ENCODE measurements at regions not wholly inside any gene's neighbourhood (a gene's known extent, or its start where the extent isn't known, plus 50 kb on each side); places are given as distances from the start of the nearest gene placed in this dataset.

DNA sequence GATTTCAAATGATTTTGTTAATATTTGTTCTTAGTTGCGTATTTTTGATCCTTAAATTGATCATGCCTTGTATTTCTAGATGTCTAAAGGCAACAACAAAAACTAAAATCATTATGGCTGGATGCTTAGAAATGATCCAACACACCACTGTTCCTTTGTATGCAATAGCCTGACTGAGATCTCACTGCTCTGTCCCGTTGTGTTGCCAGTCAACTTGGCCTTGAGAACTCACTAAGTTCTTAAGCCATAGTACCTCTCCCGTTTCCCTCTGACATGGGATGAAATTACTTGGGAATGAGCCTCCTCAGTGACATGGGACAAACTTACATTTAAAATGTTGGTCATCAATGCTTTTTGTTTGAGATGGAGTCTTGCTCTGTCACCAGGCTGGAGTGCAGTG lies 222.0 kb upstream of the HS6ST1 start:
- H2AFZ ChIP-seq (ENCODE audit: low read depth) = no peak overlapping the region
- CTCF ChIA-PET = no interaction called here
- TF ChIP-seq TCF12 (IDR thresholded peaks at IDR 0.05) (no peak), EP300 (IDR thresholded peaks at IDR 0.05; ENCODE audit: borderline replicate concordance in 1 of 2, low read depth in 1 of 2, low read length in 1 of 2) (no peak), JUND (IDR thresholded peaks at IDR 0.05) (no peak), RXRA (IDR thresholded peaks at IDR 0.05; ENCODE audit: borderline replicate concordance, low read depth) (no peak), MEF2A (IDR thresholded peaks at IDR 0.05; ENCODE audit: borderline replicate concordance, low read depth) (no peak), RAD21 (IDR thresholded peaks at IDR 0.05; ENCODE audit: low read length) (no peak), PBX3 (IDR thresholded peaks at IDR 0.05) (no peak), MXI1 (IDR thresholded peaks at IDR 0.05; ENCODE audit: low read depth, low read length) (no peak)
- TF ChIP-seq, protein P1, sequence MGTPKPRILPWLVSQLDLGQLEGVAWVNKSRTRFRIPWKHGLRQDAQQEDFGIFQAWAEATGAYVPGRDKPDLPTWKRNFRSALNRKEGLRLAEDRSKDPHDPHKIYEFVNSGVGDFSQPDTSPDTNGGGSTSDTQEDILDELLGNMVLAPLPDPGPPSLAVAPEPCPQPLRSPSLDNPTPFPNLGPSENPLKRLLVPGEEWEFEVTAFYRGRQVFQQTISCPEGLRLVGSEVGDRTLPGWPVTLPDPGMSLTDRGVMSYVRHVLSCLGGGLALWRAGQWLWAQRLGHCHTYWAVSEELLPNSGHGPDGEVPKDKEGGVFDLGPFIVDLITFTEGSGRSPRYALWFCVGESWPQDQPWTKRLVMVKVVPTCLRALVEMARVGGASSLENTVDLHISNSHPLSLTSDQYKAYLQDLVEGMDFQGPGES (IDR thresholded peaks at IDR 0.05; ENCODE audit: low read depth, low read length) = no peak
- POLR2A ChIA-PET = no interaction called here
- H3K4me1 ChIP-seq (ENCODE audit: control insufficient read depth in 1 of 2, insufficient read depth in 2 of 2, low read depth in 1 of 2, low read length in 1 of 2) = peaks cover 0 to 15% of the 10 kb centered on the region in 2 experiments; a peak in 1 of 4 replicates
- H3K4me2 ChIP-seq = no peak overlapping the region
- H3K9me3 ChIP-seq = no peaks in the 10 kb centered on the region
- H3K9ac ChIP-seq = no peak overlapping the region
- H3K36me3 ChIP-seq (replicated peaks in 1 of 2; ENCODE audit: control insufficient read depth in 1 of 2, insufficient read depth in 2 of 2, low read length in 1 of 2) = no peaks in the 10 kb centered on the region
- H3K9me2 ChIP-seq = no peaks in the 10 kb centered on the region
- no peak overlapping the region for H3K27ac ChIP-seq (ENCODE audit: low read depth in 2 of 2, low read length in 1 of 2)
- 42% methylated on average over 3 of the region's 3 CpGs for WGBS (ENCODE audit: low lambda C conversion rate)
- no peak for DNase-seq
- H3K27me3 ChIP-seq (ENCODE audit: insufficient read depth) = no peaks in the 10 kb centered on the region
- no peaks in the 10 kb centered on the region for H4K20me1 ChIP-seq (ENCODE audit: insufficient read depth)
- no peaks in the 10 kb centered on the region for H3K79me2 ChIP-seq (ENCODE audit: insufficient read depth)
- H3F3A ChIP-seq (replicated peaks; ENCODE audit: insufficient read depth) = no peaks in the 10 kb centered on the region
- H3K4me3 ChIP-seq (ENCODE audit: low read depth in 2 of 2, low read length in 1 of 2) = no peak overlapping the region

- POLR2A ChIA-PET = no interaction called here
- WGBS (ENCODE audit: low lambda C conversion rate) = 19% methylated on average over 2 of the region's 2 CpGs
- Histone ChIP-seq H4K20me1 (ENCODE audit: insufficient read depth) (no peaks in the 10 kb centered on the region), H3K4me1 (ENCODE audit: control insufficient read depth in 1 of 2, insufficient read depth in 2 of 2, low read depth in 1 of 2, low read length in 1 of 2) (peaks cover 0 to 20% of the 10 kb centered on the region in 2 experiments; a peak in 1 of 4 replicates), H3K79me2 (ENCODE audit: insufficient read depth) (no peaks in the 10 kb centered on the region), H3K9ac (no peak overlapping the region), H3K4me3 (ENCODE audit: low read depth in 2 of 2, low read length in 1 of 2) (no peak overlapping the region), H3K4me2 (no peak overlapping the region), H2AFZ (ENCODE audit: low read depth) (no peak overlapping the region), H3K27me3 (ENCODE audit: insufficient read depth) (no peaks in the 10 kb centered on the region), H3K36me3 (replicated peaks in 1 of 2; ENCODE audit: control insufficient read depth in 1 of 2, insufficient read depth in 2 of 2, low read length in 1 of 2) (no peaks in the 10 kb centered on the region), H3K9me2 (no peaks in the 10 kb centered on the region), H3K9me3 (no peaks in the 10 kb centered on the region), H3F3A (replicated peaks; ENCODE audit: insufficient read depth) (no peaks in the 10 kb centered on the region), H3K27ac (ENCODE audit: low read depth in 2 of 2, low read length in 1 of 2) (no peak overlapping the region)
- no peak for DNase-seq
- CTCF ChIA-PET = no interaction called here
- no peak for TF ChIP-seq RAD21 (IDR thresholded peaks at IDR 0.05; ENCODE audit: low read length)
- TF ChIP-seq PBX3 (IDR thresholded peaks at IDR 0.05) = no peak
- no peak for TF ChIP-seq CHD2 (IDR thresholded peaks at IDR 0.05; ENCODE audit: low read length, partially characterized antibody)
- no peak for TF ChIP-seq SIN3A (IDR thresholded peaks at IDR 0.05; ENCODE audit: borderline replicate concordance, low read depth, low read length)
- no peak for TF ChIP-seq SMC3 (IDR thresholded peaks at IDR 0.05; ENCODE audit: low read depth, low read length)
- TF ChIP-seq, protein P2, sequence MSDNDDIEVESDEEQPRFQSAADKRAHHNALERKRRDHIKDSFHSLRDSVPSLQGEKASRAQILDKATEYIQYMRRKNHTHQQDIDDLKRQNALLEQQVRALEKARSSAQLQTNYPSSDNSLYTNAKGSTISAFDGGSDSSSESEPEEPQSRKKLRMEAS (IDR thresholded peaks at IDR 0.05; ENCODE audit: low read depth) = no peak
- TF ChIP-seq ELF1 (IDR thresholded peaks at IDR 0.05) = no peak
- TF ChIP-seq TEAD4 (IDR thresholded peaks at IDR 0.05; ENCODE audit: borderline replicate concordance, insufficient read depth) = no peak
- TF ChIP-seq TCF12 (IDR thresholded peaks at IDR 0.05) = no peak
- no peak for TF ChIP-seq RCOR1 (IDR thresholded peaks at IDR 0.05; ENCODE audit: low read length)
- TF ChIP-seq YY1 (IDR thresholded peaks at IDR 0.05; ENCODE audit: low read depth) = no peak
- TF ChIP-seq RFX5 (IDR thresholded peaks at IDR 0.05; ENCODE audit: low read length) = no peak
- TF ChIP-seq, protein P1 (IDR thresholded peaks at IDR 0.05; ENCODE audit: low read depth, low read length) = no peak
- TF ChIP-seq FOXM1 (IDR thresholded peaks at IDR 0.05; ENCODE audit: low read depth) = no peak
- TF ChIP-seq, protein P3, sequence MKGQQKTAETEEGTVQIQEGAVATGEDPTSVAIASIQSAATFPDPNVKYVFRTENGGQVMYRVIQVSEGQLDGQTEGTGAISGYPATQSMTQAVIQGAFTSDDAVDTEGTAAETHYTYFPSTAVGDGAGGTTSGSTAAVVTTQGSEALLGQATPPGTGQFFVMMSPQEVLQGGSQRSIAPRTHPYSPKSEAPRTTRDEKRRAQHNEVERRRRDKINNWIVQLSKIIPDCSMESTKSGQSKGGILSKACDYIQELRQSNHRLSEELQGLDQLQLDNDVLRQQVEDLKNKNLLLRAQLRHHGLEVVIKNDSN (IDR thresholded peaks at IDR 0.05; ENCODE audit: borderline replicate concordance, low read depth) = no peak
- TF ChIP-seq RXRA (IDR thresholded peaks at IDR 0.05; ENCODE audit: borderline replicate concordance, low read depth) = no peak
- TF ChIP-seq EP300 (IDR thresholded peaks at IDR 0.05; ENCODE audit: borderline replicate concordance in 1 of 2, low read depth in 1 of 2, low read length in 1 of 2) = no peak
- TF ChIP-seq MEF2A (IDR thresholded peaks at IDR 0.05; ENCODE audit: borderline replicate concordance, low read depth) = no peak
- no peak for TF ChIP-seq TAF1 (IDR thresholded peaks at IDR 0.05; ENCODE audit: borderline replicate concordance, low read depth, low read length)
Observed at GRCh38 chr2:128541448-128541847, 222.8 kb upstream of the HS6ST1 start.

All from SK-N-SH (cell line).